H1 (cell line): ENCODE measurements at regions not wholly inside any gene's neighbourhood (a gene's known extent, or its start where the extent isn't known, plus 50 kb on each side); places are given as distances from the start of the nearest gene placed in this dataset.

Source experiments
- BRCA1 ChIP-seq: IDR thresholded peaks from 2 replicates; pipeline ENCODE4 v1.6.1; 2012; ENCODE audit warnings: low read depth, low read length, improper control_type of control experiment
- CHD7 ChIP-seq: fragments of 300-600 bp; sonication (generic); IDR thresholded peaks from 2 replicates; pipeline ENCODE4 v1.7.1; 2012; ENCODE audit warnings: low read length, moderate library complexity, mild to moderate bottlenecking, inconsistent platforms; ENCODE audit not compliant: insufficient replicate concordance
- E2F6 ChIP-seq: IDR thresholded peaks from 2 replicates; pipeline ENCODE4 v1.6.1; 2012; ENCODE audit warnings: inconsistent platforms
- EP300 ChIP-seq, 2 experiments: IDR thresholded peaks; 1 replicate in 1 of 2; 2 replicates in 1 of 2; pipeline ENCODE4 v1.6.1; 2011 to 2012; ENCODE audit warnings: low read depth in 2 of 2, low read length in 2 of 2, mild to moderate bottlenecking in 2 of 2, borderline replicate concordance in 1 of 2, inconsistent platforms in 1 of 2, moderate library complexity in 1 of 2
- FOSL1 ChIP-seq: IDR thresholded peaks from 2 replicates; pipeline ENCODE4 v1.6.1; 2011; ENCODE audit warnings: mild to moderate bottlenecking, low read depth, low read length, moderate library complexity; ENCODE audit not compliant: insufficient read depth
- POLR2AphosphoS5 ChIP-seq: IDR thresholded peaks from 2 replicates; pipeline ENCODE4 v1.6.1; 2011; ENCODE audit warnings: low read depth, low read length
- TBP ChIP-seq: IDR thresholded peaks from 2 replicates; pipeline ENCODE4 v1.6.1; 2011; ENCODE audit warnings: low read depth, low read length, improper control_type of control experiment

GRCh38 chr16:60478810-60479209, 1557.4 kb downstream of the CDH8 start (continued):
- TF ChIP-seq CHD7 (no peak), EP300 (IDR thresholded peaks at IDR 0.05; ENCODE audit: borderline replicate concordance in 1 of 2, low read depth in 2 of 2, low read length in 2 of 2) (no peak), BRCA1 (no peak), FOSL1 (no peak), POLR2AphosphoS5 (no peak), E2F6 (no peak), TBP (no peak)
